ENCODE measurements at regions not wholly inside any gene's neighbourhood (a gene's known extent, or its start where the extent isn't known, plus 50 kb on each side); places are given as distances from the start of the nearest gene placed in this dataset.

GRCh38 chr9:126208216-126208758 lies 118.3 kb upstream of the MVB12B start:
- no peak for TF ChIP-seq POLR2A (IDR thresholded peaks at IDR 0.05; ENCODE audit: low read length)
- TF ChIP-seq GATA1 (IDR thresholded peaks at IDR 0.05; ENCODE audit: low read depth, low read length), result no peak

Data from erythroblast (primary cell).